Upper lobe of left lung (tissue), 4 donors: ENCODE measurements at regions not wholly inside any gene's neighbourhood (a gene's known extent, or its start where the extent isn't known, plus 50 kb on each side); places are given as distances from the start of the nearest gene placed in this dataset.

Source experiments
- CTCF ChIP-seq, 6 experiments: fragments of 450-650 bp in 4 of 6; fragments of 200-600 bp in 2 of 6; sonication (generic) in 2 of 6; IDR thresholded peaks; one replicate each; pipeline ENCODE4 v1.5.1; 2016 to 2019; ENCODE audit warnings: antibody characterized with exemption in 6 of 6
- POLR2A ChIP-seq, 4 donors: fragments of 450-650 bp; IDR thresholded peaks; one replicate each; pipeline ENCODE4 v1.5.1; 2016 to 2017; ENCODE audit warnings: antibody characterized with exemption in 4 of 4, mild to moderate bottlenecking in 2 of 4
- POLR2AphosphoS5 ChIP-seq, 2 donors: sonication (generic); formaldehyde crosslinking; IDR thresholded peaks; one replicate each; pipeline ENCODE4 v1.5.1; 2017; ENCODE audit warnings: antibody characterized with exemption in 2 of 2

GRCh38 chr5:116881921-116882531 is 307.4 kb upstream of the SEMA6A start:
- TF ChIP-seq POLR2A (IDR thresholded peaks at IDR 0.05) (no peak), CTCF (IDR thresholded peaks at IDR 0.05) (no peak), POLR2AphosphoS5 (IDR thresholded peaks at IDR 0.05) (no peak)
